HCT116 (cell line): ENCODE measurements at regions not wholly inside any gene's neighbourhood (a gene's known extent, or its start where the extent isn't known, plus 50 kb on each side); places are given as distances from the start of the nearest gene placed in this dataset.

Experiments used
- ATAC-seq: fragments of 200-7000 bp; cut with Tn5 transposase; 2 replicates; pipeline ENCODE4 v1.9.1; 2020; ENCODE audit warnings: mild to moderate bottlenecking, moderate library complexity
- BruUV-seq: library from RNA; stranded (reverse); fragments of 400-500 nt; replicated peaks from 2 replicates; lab custom pipeline; 2021; lab: Mats Ljungman, UMichigan
- CTCF ChIA-PET: fragments of 300-600 bp; sonication (Branson Sonifier 250); formaldehyde crosslinking; loops from one replicate; lab custom pipeline; 2021; ENCODE audit warnings: antibody characterized with exemption; lab: Charles Lee
- POLR2A ChIA-PET: fragments of 300-600, 350-600 bp; sonication (Branson Sonifier 250); formaldehyde crosslinking; loops from one replicate; lab custom pipeline; 2021; ENCODE audit warnings: antibody characterized with exemption; lab: Charles Lee
- RAD21 ChIA-PET, 2 experiments: fragments of 300-600 bp; sonication (Branson Sonifier 250); formaldehyde crosslinking; loops; one replicate each; lab custom pipeline; 2023; ENCODE audit warnings: low total read pairs in 2 of 2; ENCODE audit not compliant: uncharacterized antibody in 2 of 2, unreplicated experiment in 2 of 2, low non-redundant PET in 1 of 2; lab: Charles Lee
- DNase-seq: peaks from one replicate; pipeline ENCODE4 v3.0.0-alpha.2; 2010; ENCODE audit warnings: low read depth, low spot score
- H2AFZ ChIP-seq: fragments of 200-600 bp; shearing (Covaris generic), sonication (generic); 2 replicates; pipeline ENCODE4 v1.6.1; 2017; ENCODE audit warnings: low read depth, mixed run types, mixed read lengths, antibody characterized with exemption, low read length; ENCODE audit not compliant: poor library complexity, severe bottlenecking
- H3K27ac ChIP-seq: 2 replicates; pipeline ENCODE4 v1.5.1; 2012; ENCODE audit warnings: low read depth, low read length
- H3K27me3 ChIP-seq: fragments of 200-600 bp; sonication (generic); 2 replicates; pipeline ENCODE4 v1.6.1; 2016; ENCODE audit warnings: mixed run types, low read length, mixed read lengths; ENCODE audit not compliant: insufficient read depth
- H3K36me3 ChIP-seq, 2 experiments: fragments of 200-500 bp in 1 of 2; fragments of 200-600 bp in 1 of 2; sonication (Bioruptor generic) in 1 of 2; sonication (generic) in 1 of 2; 2 replicates each; pipeline versions ENCODE4 v1.5.1 to v1.6.1; 2014 to 2016; ENCODE audit warnings: low read length in 2 of 2, inconsistent platforms in 1 of 2, mixed read lengths in 1 of 2, mixed run types in 1 of 2; ENCODE audit not compliant: insufficient read depth in 2 of 2, control insufficient read depth in 1 of 2
- H3K4me1 ChIP-seq, 2 experiments: fragments of 200-600 bp in 1 of 2; sonication (generic) in 1 of 2; 2 replicates each; pipeline versions ENCODE4 v1.5.1 to v1.6.1; 2012 to 2017; ENCODE audit warnings: low read length in 2 of 2, inconsistent platforms in 1 of 2, mild to moderate bottlenecking in 1 of 2, mixed read lengths in 1 of 2, mixed run types in 1 of 2, moderate library complexity in 1 of 2; ENCODE audit not compliant: insufficient read depth in 2 of 2, control insufficient read depth in 1 of 2
- H3K4me2 ChIP-seq: fragments of 200-600 bp; sonication (generic); 2 replicates; pipeline ENCODE4 v1.6.1; 2017; ENCODE audit warnings: mixed run types, low read length, mixed read lengths
- H3K4me3 ChIP-seq, 2 experiments: fragments of 200-600 bp in 1 of 2; sonication (generic) in 1 of 2; replicated peaks in 1 of 2; 2 replicates each; pipeline ENCODE4 v1.5.1; 2011 to 2016; ENCODE audit warnings: low read length in 2 of 2, control low read depth in 1 of 2, low read depth in 1 of 2, mild to moderate bottlenecking in 1 of 2, mixed read lengths in 1 of 2, mixed run types in 1 of 2
- H3K79me2 ChIP-seq: fragments of 200-600 bp; sonication (generic); 2 replicates; pipeline ENCODE4 v1.6.1; 2017; ENCODE audit warnings: mild to moderate bottlenecking, mixed run types, low read length, moderate library complexity, mixed read lengths; ENCODE audit not compliant: insufficient read depth
- H3K9ac ChIP-seq: fragments of 200-600 bp; sonication (generic); 2 replicates; pipeline ENCODE4 v1.6.1; 2016; ENCODE audit warnings: low read length, mixed read lengths
- H3K9me2 ChIP-seq: fragments of 200-600 bp; sonication (generic), shearing (Covaris generic); 2 replicates; pipeline ENCODE4 v1.6.1; 2017; ENCODE audit warnings: mixed run types, mild to moderate bottlenecking, moderate library complexity; ENCODE audit not compliant: insufficient read depth
- H3K9me3 ChIP-seq, 2 experiments: fragments of 200-500 bp in 1 of 2; fragments of 200-600 bp in 1 of 2; sonication (Bioruptor generic) in 1 of 2; sonication (generic) in 1 of 2; 2 replicates each; pipeline ENCODE4 v1.6.1; 2014 to 2017; ENCODE audit warnings: low read length in 2 of 2, mixed read lengths in 2 of 2, inconsistent platforms in 1 of 2, low read depth in 1 of 2, mild to moderate bottlenecking in 1 of 2, mixed run types in 1 of 2, moderate library complexity in 1 of 2; ENCODE audit not compliant: control insufficient read depth in 1 of 2, insufficient read depth in 1 of 2
- H4K20me1 ChIP-seq: fragments of 200-600 bp; sonication (generic), shearing (Covaris generic); 2 replicates; pipeline ENCODE4 v1.6.1; 2017; ENCODE audit warnings: mixed run types, mild to moderate bottlenecking, moderate library complexity; ENCODE audit not compliant: insufficient read depth
- CBX3 ChIP-seq: IDR thresholded peaks from 2 replicates; pipeline ENCODE4 v1.6.1; 2012; ENCODE audit warnings: low read depth
- EZH2 ChIP-seq: fragments of 200-600 bp; sonication (generic); IDR thresholded peaks from 2 replicates; pipeline ENCODE4 v1.6.1; 2017; ENCODE audit warnings: antibody characterized with exemption, mixed run types
- FOSL1 ChIP-seq: IDR thresholded peaks from 2 replicates; pipeline ENCODE4 v1.6.1; 2012; ENCODE audit warnings: low read depth
- JUND ChIP-seq: IDR thresholded peaks from 2 replicates; pipeline ENCODE4 v1.6.1; 2012
- POLR2A ChIP-seq: IDR thresholded peaks from 2 replicates; pipeline ENCODE4 v1.7.0; 2011; ENCODE audit warnings: borderline replicate concordance; ENCODE audit not compliant: insufficient read depth, insufficient read length; ENCODE audit errors: extremely low read depth
- POLR2AphosphoS5 ChIP-seq: IDR thresholded peaks from 2 replicates; pipeline ENCODE4 v1.6.1; 2011; ENCODE audit warnings: mild to moderate bottlenecking, low read depth, low read length, moderate library complexity
- RAD21 ChIP-seq: IDR thresholded peaks from 2 replicates; pipeline ENCODE4 v1.6.1; 2012; ENCODE audit warnings: low read depth, mild to moderate bottlenecking
- SIN3A ChIP-seq: IDR thresholded peaks from 2 replicates; pipeline ENCODE4 v1.6.1; 2012; ENCODE audit warnings: low read depth
- SP1 ChIP-seq: IDR thresholded peaks from 2 replicates; pipeline ENCODE4 v1.6.1; 2012; ENCODE audit warnings: low read depth
- SRF ChIP-seq: IDR thresholded peaks from 2 replicates; pipeline ENCODE4 v1.6.1; 2012; ENCODE audit warnings: low read depth
- TCF7L2 ChIP-seq: IDR thresholded peaks from 2 replicates; pipeline ENCODE4 v1.7.0; 2011; ENCODE audit warnings: borderline replicate concordance, inconsistent platforms; ENCODE audit not compliant: insufficient read depth, insufficient read length; ENCODE audit errors: extremely low read depth
- YY1 ChIP-seq: IDR thresholded peaks from 2 replicates; pipeline ENCODE4 v1.6.1; 2011; ENCODE audit warnings: low read length, low read depth, moderate library complexity, mild to moderate bottlenecking; ENCODE audit not compliant: insufficient replicate concordance; ENCODE audit errors: extremely low read depth
- ZFX ChIP-seq: fragments of 450-650 bp; IDR thresholded peaks from 2 replicates; pipeline ENCODE4 v1.6.1; 2017
- intact Hi-C: fragments of 100-400 bp; cut with micrococcal nuclease; formaldehyde crosslinking; loops from 2 replicates; pipeline ENCODE4 v1.10.0; 2022
- TF ChIP-seq, protein P1 (sequence below): IDR thresholded peaks from 2 replicates; pipeline ENCODE4 v1.6.1; 2012
- TF ChIP-seq, protein P2 (sequence below), 3 experiments: fragments of 200-600 bp in 1 of 3; sonication (generic) in 1 of 3; IDR thresholded peaks in 2 of 3; conservative IDR thresholded peaks in 1 of 3; 2 replicates each; pipeline ENCODE4 v1.5.1; 2012 to 2017; ENCODE audit warnings: low read depth in 2 of 3, low read length in 2 of 3, antibody characterized with exemption in 1 of 3, borderline replicate concordance in 1 of 3, control low read depth in 1 of 3, mild to moderate bottlenecking in 1 of 3, mixed read lengths in 1 of 3, mixed run types in 1 of 3, moderate library complexity in 1 of 3; ENCODE audit not compliant: insufficient read depth in 1 of 3
- TF ChIP-seq, protein P3 (sequence below): IDR thresholded peaks from 2 replicates; pipeline ENCODE4 v1.6.1; 2012
- TF ChIP-seq, protein P4 (sequence below): IDR thresholded peaks from 2 replicates; pipeline ENCODE4 v1.6.1; 2011; ENCODE audit warnings: mild to moderate bottlenecking, low read length, moderate library complexity; ENCODE audit not compliant: insufficient replicate concordance; ENCODE audit errors: extremely low read depth

DNA sequence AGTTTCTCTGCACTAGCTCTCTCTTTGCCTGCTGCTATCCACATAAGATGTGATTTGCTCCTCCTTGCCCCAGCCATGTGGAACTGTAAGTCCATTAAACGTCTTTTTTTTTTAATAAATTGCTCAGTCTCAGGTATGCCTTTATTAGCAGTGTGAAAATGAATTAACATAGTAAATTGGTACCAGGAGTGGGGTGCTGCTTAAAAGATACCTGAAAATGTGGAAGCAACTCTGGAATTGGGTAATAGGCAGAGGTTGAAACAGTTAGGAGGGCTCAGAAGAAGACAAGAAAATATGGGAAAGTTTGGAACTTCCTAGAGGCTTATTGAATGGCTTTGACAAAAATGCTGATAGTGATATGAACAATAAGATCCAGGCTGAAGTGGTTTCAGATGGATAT lies 159.8 kb downstream of the FSCB start:
- TF ChIP-seq, protein P1, sequence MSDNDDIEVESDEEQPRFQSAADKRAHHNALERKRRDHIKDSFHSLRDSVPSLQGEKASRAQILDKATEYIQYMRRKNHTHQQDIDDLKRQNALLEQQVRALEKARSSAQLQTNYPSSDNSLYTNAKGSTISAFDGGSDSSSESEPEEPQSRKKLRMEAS: no peak
- TF ChIP-seq CBX3: no peak
- no peak for TF ChIP-seq SRF
- BruUV-seq: no TSS peak
- Histone ChIP-seq H4K20me1 (no peaks in the 10 kb centered on the region), H3K27me3 (no peaks in the 10 kb centered on the region), H3K36me3 (no peaks in the 10 kb centered on the region), H3K9me3 (peaks cover 0 to 6% of the 10 kb centered on the region in 2 experiments; a peak in 2 of 4 replicates), H3K4me2 (no peak overlapping the region), H3K27ac (no peak overlapping the region), H3K9ac (no peak overlapping the region), H3K79me2 (no peaks in the 10 kb centered on the region), H2AFZ (no peak overlapping the region), H3K4me1 (no peaks in the 10 kb centered on the region), H3K9me2 (no peaks in the 10 kb centered on the region), H3K4me3 (no peak overlapping the region)
- intact Hi-C loops: no loop called here
- ChIA-PET POLR2A (no interaction called here), RAD21 (no interaction called here), CTCF (no interaction called here)
- DNase-seq (no peak), ATAC-seq (no peak)

DNA sequence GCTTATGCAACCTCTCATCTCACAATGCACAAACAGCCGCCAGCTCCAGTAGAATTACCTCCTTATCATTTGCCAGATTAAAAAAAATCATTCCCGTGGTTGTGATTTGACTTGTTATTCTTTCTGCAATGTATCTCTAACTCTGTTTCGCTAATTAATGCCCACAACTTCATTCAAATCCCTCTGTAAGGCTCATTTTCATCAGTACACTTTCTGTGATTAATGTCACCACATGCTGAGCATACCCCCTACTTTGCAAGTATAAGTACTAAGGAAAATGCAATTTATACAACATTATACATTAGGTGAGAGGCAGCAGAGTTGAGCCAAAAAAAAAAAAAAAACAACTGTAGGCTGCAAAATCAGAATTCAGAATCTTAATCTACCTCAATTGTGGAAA lies 166.0 kb downstream of the FSCB start:
- Histone ChIP-seq H3K9me3 (0 out of 4 replicates have a peak, but pooled peaks cover 0 to 4% of the 10 kb centered on the region in 2 experiments), H3K36me3 (no peaks in the 10 kb centered on the region), H3K4me1 (no peaks in the 10 kb centered on the region), H3K27ac (no peak overlapping the region), H3K27me3 (no peaks in the 10 kb centered on the region), H3K79me2 (no peaks in the 10 kb centered on the region), H2AFZ (no peak overlapping the region), H3K4me3 (no peak overlapping the region), H3K4me2 (no peak overlapping the region), H3K9me2 (no peaks in the 10 kb centered on the region), H3K9ac (no peak overlapping the region), H4K20me1 (no peaks in the 10 kb centered on the region)
- intact Hi-C loops: no loop called here
- no peak for DNase-seq
- ATAC-seq: no peak
- ChIA-PET RAD21 (no interaction called here), CTCF (no interaction called here), POLR2A (no interaction called here)
- TF ChIP-seq RAD21 (no peak), FOSL1 (no peak), SP1 (no peak), SRF (no peak), SIN3A (no peak), POLR2AphosphoS5 (no peak), JUND (no peak), TCF7L2 (no peak), POLR2A (no peak), EZH2 (no peak), YY1 (no peak), ZFX (no peak), CBX3 (no peak)
- TF ChIP-seq, protein P2, sequence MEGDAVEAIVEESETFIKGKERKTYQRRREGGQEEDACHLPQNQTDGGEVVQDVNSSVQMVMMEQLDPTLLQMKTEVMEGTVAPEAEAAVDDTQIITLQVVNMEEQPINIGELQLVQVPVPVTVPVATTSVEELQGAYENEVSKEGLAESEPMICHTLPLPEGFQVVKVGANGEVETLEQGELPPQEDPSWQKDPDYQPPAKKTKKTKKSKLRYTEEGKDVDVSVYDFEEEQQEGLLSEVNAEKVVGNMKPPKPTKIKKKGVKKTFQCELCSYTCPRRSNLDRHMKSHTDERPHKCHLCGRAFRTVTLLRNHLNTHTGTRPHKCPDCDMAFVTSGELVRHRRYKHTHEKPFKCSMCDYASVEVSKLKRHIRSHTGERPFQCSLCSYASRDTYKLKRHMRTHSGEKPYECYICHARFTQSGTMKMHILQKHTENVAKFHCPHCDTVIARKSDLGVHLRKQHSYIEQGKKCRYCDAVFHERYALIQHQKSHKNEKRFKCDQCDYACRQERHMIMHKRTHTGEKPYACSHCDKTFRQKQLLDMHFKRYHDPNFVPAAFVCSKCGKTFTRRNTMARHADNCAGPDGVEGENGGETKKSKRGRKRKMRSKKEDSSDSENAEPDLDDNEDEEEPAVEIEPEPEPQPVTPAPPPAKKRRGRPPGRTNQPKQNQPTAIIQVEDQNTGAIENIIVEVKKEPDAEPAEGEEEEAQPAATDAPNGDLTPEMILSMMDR (IDR thresholded peaks at IDR 0.05 in 2 of 3, conservative IDR thresholded peaks at IDR 0.05 in 1 of 3; ENCODE audit: borderline replicate concordance in 1 of 3, insufficient read depth in 1 of 3, low read depth in 2 of 3, low read length in 2 of 3): no peak
- TF ChIP-seq, protein P3, sequence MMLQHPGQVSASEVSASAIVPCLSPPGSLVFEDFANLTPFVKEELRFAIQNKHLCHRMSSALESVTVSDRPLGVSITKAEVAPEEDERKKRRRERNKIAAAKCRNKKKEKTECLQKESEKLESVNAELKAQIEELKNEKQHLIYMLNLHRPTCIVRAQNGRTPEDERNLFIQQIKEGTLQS: no peak
- TF ChIP-seq, protein P4, sequence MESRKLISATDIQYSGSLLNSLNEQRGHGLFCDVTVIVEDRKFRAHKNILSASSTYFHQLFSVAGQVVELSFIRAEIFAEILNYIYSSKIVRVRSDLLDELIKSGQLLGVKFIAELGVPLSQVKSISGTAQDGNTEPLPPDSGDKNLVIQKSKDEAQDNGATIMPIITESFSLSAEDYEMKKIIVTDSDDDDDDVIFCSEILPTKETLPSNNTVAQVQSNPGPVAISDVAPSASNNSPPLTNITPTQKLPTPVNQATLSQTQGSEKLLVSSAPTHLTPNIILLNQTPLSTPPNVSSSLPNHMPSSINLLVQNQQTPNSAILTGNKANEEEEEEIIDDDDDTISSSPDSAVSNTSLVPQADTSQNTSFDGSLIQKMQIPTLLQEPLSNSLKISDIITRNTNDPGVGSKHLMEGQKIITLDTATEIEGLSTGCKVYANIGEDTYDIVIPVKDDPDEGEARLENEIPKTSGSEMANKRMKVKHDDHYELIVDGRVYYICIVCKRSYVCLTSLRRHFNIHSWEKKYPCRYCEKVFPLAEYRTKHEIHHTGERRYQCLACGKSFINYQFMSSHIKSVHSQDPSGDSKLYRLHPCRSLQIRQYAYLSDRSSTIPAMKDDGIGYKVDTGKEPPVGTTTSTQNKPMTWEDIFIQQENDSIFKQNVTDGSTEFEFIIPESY: no peak
- BruUV-seq: no TSS peak
